H9 (cell line): ENCODE measurements at regions not wholly inside any gene's neighbourhood (a gene's known extent, or its start where the extent isn't known, plus 50 kb on each side); places are given as distances from the start of the nearest gene placed in this dataset.

Experiments used
- DNase-seq: peaks from one replicate; pipeline ENCODE4 v3.0.0-alpha.2; 2017
- H2AFZ ChIP-seq: one replicate; pipeline ENCODE4 v1.6.1; 2013; ENCODE audit warnings: mild to moderate bottlenecking, low read length, control low read depth, moderate library complexity
- H2AK5ac ChIP-seq: 2 replicates; pipeline ENCODE4 v1.6.1; 2013; ENCODE audit warnings: low read length, control low read depth, mixed read lengths; ENCODE audit not compliant: insufficient read length
- H2BK120ac ChIP-seq: one replicate; pipeline ENCODE4 v1.6.1; 2013; ENCODE audit warnings: low read depth, mild to moderate bottlenecking, low read length, control low read depth, inconsistent platforms; ENCODE audit not compliant: poor library complexity, severe bottlenecking
- H2BK12ac ChIP-seq: 2 replicates; pipeline ENCODE4 v1.6.1; 2013; ENCODE audit warnings: low read length, control low read depth, mixed read lengths, low read depth; ENCODE audit not compliant: insufficient read length
- H2BK15ac ChIP-seq: 2 replicates; pipeline ENCODE4 v1.6.1; 2013; ENCODE audit warnings: low read depth, low read length, control low read depth
- H2BK20ac ChIP-seq: one replicate; pipeline ENCODE4 v1.6.1; 2013; ENCODE audit warnings: low read depth, mild to moderate bottlenecking, low read length, control low read depth, inconsistent platforms; ENCODE audit not compliant: poor library complexity, severe bottlenecking
- H2BK5ac ChIP-seq: 2 replicates; pipeline ENCODE4 v1.6.1; 2013; ENCODE audit warnings: low read length, control low read depth, mixed read lengths; ENCODE audit not compliant: insufficient read length
- H3K14ac ChIP-seq: 2 replicates; pipeline ENCODE4 v1.6.1; 2013; ENCODE audit warnings: low read length, control low read depth; ENCODE audit not compliant: insufficient read depth
- H3K18ac ChIP-seq: 2 replicates; pipeline ENCODE4 v1.6.1; 2013; ENCODE audit warnings: low read depth, mild to moderate bottlenecking, mixed read lengths, low read length, control low read depth; ENCODE audit not compliant: insufficient read length
- H3K23ac ChIP-seq: 2 replicates; pipeline ENCODE4 v1.6.1; 2013; ENCODE audit warnings: low read length, control low read depth, mixed read lengths, low read depth; ENCODE audit not compliant: insufficient read length
- H3K23me2 ChIP-seq: 2 replicates; pipeline ENCODE4 v1.6.1; 2013; ENCODE audit warnings: low read depth, mild to moderate bottlenecking, mixed read lengths, low read length, control low read depth; ENCODE audit not compliant: insufficient read length, poor library complexity, severe bottlenecking
- H3K27ac ChIP-seq: 2 replicates; pipeline ENCODE4 v1.5.1; 2013; ENCODE audit warnings: low read length, control low read depth, mixed read lengths, low read depth; ENCODE audit not compliant: insufficient read length
- H3K27me3 ChIP-seq: 2 replicates; pipeline ENCODE4 v1.6.1; 2013; ENCODE audit warnings: low read length, control low read depth, inconsistent platforms; ENCODE audit not compliant: insufficient read depth
- H3K4ac ChIP-seq: 2 replicates; pipeline ENCODE4 v1.6.1; 2013; ENCODE audit warnings: low read depth, mild to moderate bottlenecking, control low read depth, inconsistent platforms, low read length, moderate library complexity
- H3K4me1 ChIP-seq: 2 replicates; pipeline ENCODE4 v1.6.1; 2013; ENCODE audit warnings: low read length, control low read depth, inconsistent platforms; ENCODE audit not compliant: insufficient read depth
- H3K4me2 ChIP-seq: 2 replicates; pipeline ENCODE4 v1.6.1; 2013; ENCODE audit warnings: low read length, control low read depth, mixed read lengths; ENCODE audit not compliant: insufficient read length, insufficient read depth
- H3K56ac ChIP-seq: 2 replicates; pipeline ENCODE4 v1.6.1; 2013; ENCODE audit warnings: low read depth, mild to moderate bottlenecking, mixed read lengths, low read length, control low read depth; ENCODE audit not compliant: insufficient read length
- H3K79me1 ChIP-seq: 2 replicates; pipeline ENCODE4 v1.6.1; 2013; ENCODE audit warnings: low read depth, mild to moderate bottlenecking, moderate library complexity, low read length, control low read depth, inconsistent platforms; ENCODE audit not compliant: insufficient read depth, poor library complexity, severe bottlenecking
- H3K79me2 ChIP-seq: 2 replicates; pipeline ENCODE4 v1.6.1; 2013; ENCODE audit warnings: low read length, control low read depth, inconsistent platforms; ENCODE audit not compliant: insufficient read depth
- H3K9ac ChIP-seq: 2 replicates; pipeline ENCODE4 v1.6.1; 2013; ENCODE audit warnings: low read length, control low read depth, mixed read lengths; ENCODE audit not compliant: insufficient read length; ENCODE audit errors: extremely low read depth
- H3K9me3 ChIP-seq: one replicate; pipeline ENCODE4 v1.6.1; 2013; ENCODE audit warnings: low read depth, low read length, inconsistent platforms; ENCODE audit not compliant: control insufficient read depth
- H3T11ph ChIP-seq: one replicate; pipeline ENCODE4 v1.6.1; 2013; ENCODE audit warnings: mild to moderate bottlenecking, low read length, control low read depth, inconsistent platforms
- H4K20me1 ChIP-seq: one replicate; pipeline ENCODE4 v1.6.1; 2013; ENCODE audit not compliant: control insufficient read depth, insufficient read length, insufficient read depth
- H4K5ac ChIP-seq: 2 replicates; pipeline ENCODE4 v1.6.1; 2013; ENCODE audit warnings: low read depth, mild to moderate bottlenecking, mixed read lengths, low read length, control low read depth; ENCODE audit not compliant: insufficient read length
- H4K8ac ChIP-seq: replicated peaks from 2 replicates; pipeline ENCODE4 v1.6.1; 2013; ENCODE audit warnings: low read length, control low read depth, mixed read lengths, low read depth; ENCODE audit not compliant: insufficient read length
- H4K91ac ChIP-seq: 2 replicates; pipeline ENCODE4 v1.6.1; 2013; ENCODE audit warnings: low read depth, mild to moderate bottlenecking, moderate library complexity, mixed read lengths, low read length, control low read depth; ENCODE audit not compliant: insufficient read length
- H3K27ac Mint-ChIP-seq, 3 experiments: 2 replicates in 2 of 3; 3 replicates in 1 of 3; pipeline ENCODE4 v1.8.0; 2020 to 2021; ENCODE audit warnings: mixed read lengths in 3 of 3, mild to moderate bottlenecking in 1 of 3, moderate library complexity in 1 of 3
- H3K27me3 Mint-ChIP-seq: 2 replicates; pipeline ENCODE4 v1.8.0; 2021; ENCODE audit warnings: low read depth, mild to moderate bottlenecking, moderate library complexity, mixed read lengths
- H3K36me3 Mint-ChIP-seq, 3 experiments: 2 replicates in 2 of 3; 3 replicates in 1 of 3; pipeline ENCODE4 v1.8.0; 2020 to 2021; ENCODE audit warnings: low read depth in 3 of 3, mixed read lengths in 3 of 3; ENCODE audit not compliant: insufficient read depth in 1 of 3
- H3K4me1 Mint-ChIP-seq, 2 experiments: 2 replicates each; pipeline ENCODE4 v1.8.0; 2020; ENCODE audit warnings: mixed read lengths in 2 of 2
- H3K4me3 Mint-ChIP-seq, 2 experiments: 2 replicates in 1 of 2; 3 replicates in 1 of 2; pipeline ENCODE4 v1.8.0; 2020 to 2021; ENCODE audit warnings: mild to moderate bottlenecking in 2 of 2, mixed read lengths in 2 of 2, moderate library complexity in 1 of 2
- H3K9me3 Mint-ChIP-seq, 2 experiments: 2 replicates in 1 of 2; 3 replicates in 1 of 2; pipeline ENCODE4 v1.8.0; 2020; ENCODE audit warnings: mild to moderate bottlenecking in 2 of 2, mixed read lengths in 2 of 2, moderate library complexity in 1 of 2
- WGBS: extraction: QIAGEN DNeasy Blood & Tissue Kit; methylation state at CpG from one replicate; pipeline ENCODE4 v1.1.7; 2013; ENCODE audit warnings: missing lambda C conversion rate, low lambda C conversion rate, mixed read lengths; ENCODE audit not compliant: insufficient read length; ENCODE audit errors: extremely low coverage; 5-methylcytosine and 5-hydroxymethylcytosine counted together
- TF ChIP-seq, protein P1 (sequence below): fragments of 200-600 bp; sonication (generic); conservative IDR thresholded peaks from 3 replicates; pipeline ENCODE4 v1.8.0; 2021; ENCODE audit warnings: antibody characterized with exemption, mild to moderate bottlenecking

DNA sequence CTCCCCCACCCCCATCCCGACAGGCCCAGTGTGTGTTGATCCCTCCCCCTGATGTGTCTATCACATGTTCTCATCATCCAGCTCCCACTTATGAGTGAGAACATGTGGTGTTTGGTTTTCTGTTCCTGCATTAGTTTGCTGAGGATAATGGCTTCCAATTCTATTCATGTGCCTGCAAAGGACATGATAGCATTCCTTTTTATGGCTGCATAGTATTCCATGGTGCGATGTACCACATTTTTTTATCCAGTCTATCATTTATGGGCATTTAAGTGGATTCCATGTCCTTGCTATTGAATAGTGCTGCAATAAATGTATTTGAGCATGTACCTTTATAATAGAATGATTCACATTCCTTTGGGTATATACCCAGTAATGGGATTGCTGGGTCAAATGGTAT is 66.6 kb upstream of the NXT1 start:
- Histone ChIP-seq H3K27ac (no peak overlapping the region), H3K18ac (no peak overlapping the region), H2BK5ac (no peak overlapping the region), H4K5ac (no peak overlapping the region), H4K91ac (no peak overlapping the region), H2BK12ac (no peak overlapping the region), H4K8ac (no peak overlapping the region), H3K79me2 (no peaks in the 10 kb centered on the region), H3K23ac (no peak overlapping the region), H3K4ac (no peak overlapping the region), H3K9me3 (no peaks in the 10 kb centered on the region), H2AK5ac (no peak overlapping the region), H2BK15ac (no peak overlapping the region), H3K4me2 (no peak overlapping the region), H3K56ac (no peak overlapping the region), H4K20me1 (no peaks in the 10 kb centered on the region), H3K27me3 (no peaks in the 10 kb centered on the region), H3K9ac (no peak overlapping the region), H2BK120ac (no peak overlapping the region), H3T11ph (no peak overlapping the region), H2AFZ (no peak overlapping the region), H3K4me1 (no peaks in the 10 kb centered on the region), H2BK20ac (no peak overlapping the region), H3K79me1 (no peaks in the 10 kb centered on the region), H3K23me2 (no peaks in the 10 kb centered on the region), H3K14ac (no peak overlapping the region)
- no peak overlapping the region for H3K27ac Mint-ChIP-seq
- no peaks in the 10 kb centered on the region for H3K36me3 Mint-ChIP-seq
- peaks cover 7 to 8% of the 10 kb centered on the region in 2 experiments for H3K4me1 Mint-ChIP-seq
- no CpG with 5 or more reads among the region's 2 CpGs for WGBS
- no peaks in the 10 kb centered on the region for H3K9me3 Mint-ChIP-seq
- H3K27me3 Mint-ChIP-seq: no peaks in the 10 kb centered on the region; the same call in none of the 2 replicates
- no peak for DNase-seq
- no peak overlapping the region for H3K4me3 Mint-ChIP-seq
- TF ChIP-seq, protein P1, sequence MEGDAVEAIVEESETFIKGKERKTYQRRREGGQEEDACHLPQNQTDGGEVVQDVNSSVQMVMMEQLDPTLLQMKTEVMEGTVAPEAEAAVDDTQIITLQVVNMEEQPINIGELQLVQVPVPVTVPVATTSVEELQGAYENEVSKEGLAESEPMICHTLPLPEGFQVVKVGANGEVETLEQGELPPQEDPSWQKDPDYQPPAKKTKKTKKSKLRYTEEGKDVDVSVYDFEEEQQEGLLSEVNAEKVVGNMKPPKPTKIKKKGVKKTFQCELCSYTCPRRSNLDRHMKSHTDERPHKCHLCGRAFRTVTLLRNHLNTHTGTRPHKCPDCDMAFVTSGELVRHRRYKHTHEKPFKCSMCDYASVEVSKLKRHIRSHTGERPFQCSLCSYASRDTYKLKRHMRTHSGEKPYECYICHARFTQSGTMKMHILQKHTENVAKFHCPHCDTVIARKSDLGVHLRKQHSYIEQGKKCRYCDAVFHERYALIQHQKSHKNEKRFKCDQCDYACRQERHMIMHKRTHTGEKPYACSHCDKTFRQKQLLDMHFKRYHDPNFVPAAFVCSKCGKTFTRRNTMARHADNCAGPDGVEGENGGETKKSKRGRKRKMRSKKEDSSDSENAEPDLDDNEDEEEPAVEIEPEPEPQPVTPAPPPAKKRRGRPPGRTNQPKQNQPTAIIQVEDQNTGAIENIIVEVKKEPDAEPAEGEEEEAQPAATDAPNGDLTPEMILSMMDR: no peak
